HG03159 (cell line): ENCODE measurements at regions not wholly inside any gene's neighbourhood (a gene's known extent, or its start where the extent isn't known, plus 50 kb on each side); places are given as distances from the start of the nearest gene placed in this dataset.
"Not testable (repeated sequence)": the region's sequence is repeated elsewhere in the genome, so short reads cannot be mapped to it uniquely, and the experiment has no call there.

ENCODE experiments used
- ATAC-seq: cut with Tn5 transposase; IDR thresholded peaks from one replicate; pipeline ENCODE4 v1.9.1; 2021; ENCODE audit warnings: mild to moderate bottlenecking, moderate library complexity; ENCODE audit not compliant: unreplicated experiment

DNA sequence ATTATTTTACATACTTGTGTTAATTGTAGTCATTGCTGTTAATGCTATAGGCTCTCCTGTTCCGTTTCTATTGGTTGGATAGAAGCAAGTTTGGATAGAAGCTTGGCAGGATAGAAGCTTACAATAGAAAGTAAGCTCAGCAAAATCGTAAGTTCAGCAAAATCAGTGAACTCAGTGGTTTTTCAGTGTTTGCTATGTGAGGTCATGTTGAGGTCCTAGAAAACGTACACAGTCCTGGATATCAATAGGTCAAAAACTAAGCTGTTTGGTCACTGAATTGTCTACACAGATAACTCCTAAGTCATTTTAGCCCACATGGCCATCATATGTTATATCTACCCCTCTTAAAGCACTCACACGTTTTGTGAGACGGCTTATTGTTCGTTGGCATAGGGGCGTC is 299.4 kb downstream of the MAN2A1 start:
- ATAC-seq, result no peak

DNA sequence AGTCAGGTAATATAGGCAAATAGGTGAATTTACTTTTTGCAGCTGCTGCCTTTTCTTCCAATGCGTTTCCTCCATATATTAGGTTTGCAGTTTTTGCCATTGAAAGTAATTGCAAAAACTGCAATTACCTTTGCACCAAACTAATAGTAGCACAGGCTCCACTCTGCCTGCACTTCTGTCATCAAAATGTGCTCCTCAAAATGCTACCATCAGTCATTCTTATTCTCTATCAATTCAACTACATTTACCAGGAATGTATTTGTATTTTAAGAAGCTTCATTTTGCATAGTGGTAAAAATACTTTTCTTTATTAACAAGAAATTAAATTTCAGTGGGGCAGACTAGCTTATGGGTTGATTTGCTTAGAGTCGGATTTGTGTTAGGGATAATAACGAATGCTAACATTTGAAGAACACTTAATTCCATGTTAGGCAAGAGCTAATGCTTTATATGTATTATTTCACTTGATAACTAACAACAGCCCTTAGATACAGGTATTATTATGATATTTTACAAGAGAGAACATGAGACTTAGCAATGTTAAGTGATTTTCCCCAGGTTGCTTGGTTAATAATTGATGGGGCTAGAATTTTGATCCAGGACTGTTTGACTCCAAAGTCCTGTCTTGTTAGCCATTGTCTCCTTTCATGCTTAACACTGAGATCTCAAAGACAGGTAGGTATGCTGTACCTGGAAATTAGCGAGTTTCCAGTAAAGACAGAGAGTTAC is 300.4 kb downstream of the MAN2A1 start:
- no peak for ATAC-seq

DNA sequence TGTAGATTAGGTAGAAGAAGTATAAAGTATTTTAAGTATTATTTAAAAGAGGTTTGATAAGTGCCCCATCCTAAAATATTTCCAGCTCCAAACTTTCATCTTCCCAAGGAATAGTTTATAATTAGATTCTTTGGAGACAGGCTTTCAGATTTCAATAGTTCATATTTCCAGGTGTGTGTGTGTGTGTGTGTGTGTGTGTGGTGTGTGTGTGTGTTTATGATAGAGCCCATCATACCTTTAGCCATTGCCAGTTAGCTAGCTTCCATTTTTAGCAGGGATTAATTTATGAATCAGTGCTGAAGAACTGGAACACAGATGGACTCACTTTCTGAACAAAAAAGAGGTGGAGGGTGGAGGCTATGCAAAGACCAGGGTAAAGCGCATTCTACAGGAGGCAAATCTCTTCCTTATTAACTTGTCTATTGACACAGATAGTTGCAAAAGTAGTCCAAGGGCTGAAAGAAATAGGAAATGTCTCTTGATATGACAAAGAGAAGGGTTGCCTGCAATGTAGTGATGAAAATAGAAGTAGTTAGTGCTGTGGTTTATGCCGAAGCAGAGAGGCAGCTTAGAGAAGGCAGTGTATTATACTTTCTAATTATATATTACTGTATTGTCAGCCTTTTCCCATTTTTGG is 301.1 kb downstream of the MAN2A1 start:
- no peak for ATAC-seq

DNA sequence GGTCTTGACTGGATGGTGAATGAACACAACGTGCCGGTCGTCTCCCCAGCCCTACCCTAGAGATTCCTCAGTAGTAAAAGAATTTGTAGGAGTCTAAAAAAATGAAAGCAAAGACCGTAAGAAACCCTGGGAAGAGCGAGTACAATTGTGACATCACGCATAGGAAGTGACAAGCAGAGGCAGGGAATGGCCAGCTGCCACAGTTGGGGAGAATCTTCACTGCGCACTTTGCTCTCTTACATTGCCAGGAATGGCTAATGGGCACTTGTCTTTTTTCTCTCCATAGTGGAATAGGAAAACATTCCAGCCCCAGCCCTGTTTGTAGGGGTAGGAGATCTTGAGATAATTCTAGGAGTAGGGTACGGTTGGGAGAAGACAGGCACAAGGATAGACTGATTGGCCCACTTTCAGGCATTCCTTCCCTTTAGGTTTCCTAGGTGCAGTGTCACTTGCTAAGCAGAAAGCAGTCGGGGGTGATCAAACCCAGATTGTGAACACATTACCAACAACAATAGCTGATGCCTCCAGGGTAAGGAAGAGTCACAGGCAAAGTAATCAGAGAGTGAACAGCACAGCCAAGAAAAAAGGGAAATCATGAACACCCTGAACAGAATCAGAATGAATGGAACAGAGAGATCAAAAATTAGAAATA is 302.7 kb downstream of the MAN2A1 start:
- ATAC-seq, result no peak

DNA sequence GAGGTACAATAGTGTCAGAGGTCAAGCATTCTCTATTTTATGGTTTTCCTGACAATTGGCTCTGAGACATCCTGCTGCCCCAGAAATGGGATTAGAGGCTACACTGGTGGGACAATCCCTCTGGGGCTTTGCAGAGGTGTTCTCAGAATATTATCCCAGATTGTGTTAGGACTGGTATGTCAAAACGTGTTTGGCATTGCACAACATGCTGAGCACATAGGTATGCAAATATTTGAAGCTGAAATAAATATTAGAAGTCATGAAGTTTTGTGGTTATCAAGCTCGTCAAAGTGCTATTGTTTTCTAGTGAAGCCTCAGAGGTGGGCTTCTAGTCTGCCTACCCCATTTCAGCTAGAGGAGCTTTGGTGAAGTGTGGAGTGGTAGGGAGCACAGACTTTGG is 304.4 kb downstream of the MAN2A1 start:
- ATAC-seq, result no peak

DNA sequence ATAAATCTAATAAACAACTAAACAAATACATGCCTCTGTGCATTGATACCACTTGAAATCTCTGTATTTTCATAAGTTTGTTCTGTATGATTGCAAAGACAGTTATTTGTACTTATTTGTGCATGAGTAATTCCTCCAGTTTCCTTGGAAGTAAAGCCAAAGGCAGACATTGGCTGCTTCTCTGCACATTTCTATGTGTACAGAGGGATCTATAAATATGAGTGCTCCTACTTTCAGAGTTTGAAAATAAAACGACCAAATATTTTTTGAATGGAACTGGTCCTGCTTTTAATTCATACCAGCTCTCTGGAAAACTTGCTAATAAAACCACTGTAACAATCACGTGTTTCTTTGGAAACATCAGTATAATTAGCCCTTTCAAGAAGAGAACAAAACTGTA is 306.5 kb downstream of the MAN2A1 start:
- no peak for ATAC-seq

DNA sequence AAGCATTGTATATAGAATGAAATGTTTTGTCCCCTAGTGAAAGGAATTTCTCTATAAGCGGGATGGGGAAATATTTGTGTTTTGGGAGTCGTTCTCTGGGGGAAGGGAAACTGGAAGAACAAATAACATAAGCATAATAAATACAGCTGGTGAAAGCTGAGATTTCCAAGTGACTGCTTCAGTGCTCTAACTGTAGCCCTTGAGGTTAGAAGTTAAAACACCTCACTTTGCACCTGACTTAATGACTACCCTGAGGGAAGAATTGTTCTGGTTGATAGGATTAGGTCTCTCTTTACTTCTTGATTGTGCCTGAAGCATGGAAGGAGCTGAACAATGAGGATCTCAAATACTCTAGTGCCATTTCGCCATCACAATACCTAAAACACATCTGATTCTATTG is 307.4 kb downstream of the MAN2A1 start:
- ATAC-seq, result no peak

DNA sequence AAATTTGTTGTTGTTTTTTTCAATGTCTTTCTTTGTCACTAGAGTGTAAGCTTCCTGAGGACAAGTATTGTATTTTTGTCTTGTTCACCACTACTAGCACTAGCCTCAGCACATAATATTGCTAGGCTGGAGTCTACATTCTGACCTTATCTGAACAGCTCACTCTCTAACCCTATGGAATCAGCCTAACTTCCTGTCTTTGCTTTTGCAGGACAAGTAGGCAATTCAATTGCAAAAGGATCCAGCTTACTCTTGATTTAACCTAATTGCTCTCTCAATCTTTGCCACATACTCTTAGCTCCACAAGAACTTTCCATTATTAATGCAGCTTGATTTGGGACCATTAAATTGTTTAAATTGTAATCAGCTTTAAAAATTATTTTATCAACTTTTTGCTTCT is 308.5 kb downstream of the MAN2A1 start:
- ATAC-seq, result no peak

DNA sequence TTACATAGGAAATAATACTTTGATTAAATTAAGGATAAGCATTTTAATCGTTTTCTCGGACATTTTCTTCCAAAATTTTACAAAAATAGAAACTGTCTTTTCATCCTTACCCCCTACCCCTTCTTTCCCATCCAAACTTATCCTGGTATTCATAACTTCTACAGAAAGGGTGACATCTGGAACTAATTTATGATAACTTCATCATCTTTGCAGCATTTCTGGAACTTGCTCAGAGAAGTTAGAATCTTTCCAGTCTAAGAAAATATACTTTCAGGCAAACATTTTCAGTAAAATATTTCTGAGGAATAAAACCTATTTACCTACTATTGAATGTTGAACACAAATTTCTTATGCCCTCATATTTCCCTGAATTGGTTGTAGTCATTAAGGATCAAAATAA is 309.0 kb downstream of the MAN2A1 start:
- ATAC-seq, result no peak

DNA sequence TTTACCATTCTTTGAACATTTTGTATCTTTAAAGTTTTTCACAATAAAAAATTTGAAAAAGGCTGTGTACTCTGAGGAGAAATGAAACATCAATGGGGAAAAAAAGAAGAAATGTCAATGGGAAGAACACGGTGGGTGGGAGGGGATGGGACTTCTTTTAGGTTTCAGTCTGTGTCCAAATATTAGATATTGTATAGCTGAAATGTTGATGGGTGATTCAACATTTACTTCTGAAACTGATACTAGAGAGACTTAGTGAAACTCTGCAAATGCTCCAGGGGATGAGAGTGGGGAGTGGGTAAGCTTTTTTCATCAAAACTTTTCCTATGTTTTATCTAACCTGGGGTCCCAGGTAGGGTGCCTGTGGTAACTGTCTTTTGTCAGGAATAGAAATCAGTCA is 311.9 kb downstream of the MAN2A1 start:
- no peak for ATAC-seq

DNA sequence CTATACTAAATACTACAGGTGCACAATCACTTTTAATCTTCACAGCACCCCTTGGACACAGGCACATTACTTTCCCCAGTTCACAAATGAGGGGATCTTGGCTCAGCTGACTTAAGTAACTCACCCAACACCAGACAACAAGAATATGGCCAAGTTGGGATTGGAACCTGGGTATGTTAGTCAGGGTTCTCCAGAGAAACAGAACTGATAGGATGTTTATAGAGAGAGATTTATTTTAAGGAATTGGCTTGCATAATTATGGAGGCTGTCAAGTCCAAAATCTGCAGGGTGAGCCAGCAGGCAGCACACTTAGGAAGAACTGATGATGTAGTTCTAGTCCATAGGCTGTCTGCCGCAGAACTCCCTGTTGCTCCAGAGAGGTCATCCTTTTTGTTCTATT is 312.9 kb downstream of the MAN2A1 start:
- no peak for ATAC-seq

DNA sequence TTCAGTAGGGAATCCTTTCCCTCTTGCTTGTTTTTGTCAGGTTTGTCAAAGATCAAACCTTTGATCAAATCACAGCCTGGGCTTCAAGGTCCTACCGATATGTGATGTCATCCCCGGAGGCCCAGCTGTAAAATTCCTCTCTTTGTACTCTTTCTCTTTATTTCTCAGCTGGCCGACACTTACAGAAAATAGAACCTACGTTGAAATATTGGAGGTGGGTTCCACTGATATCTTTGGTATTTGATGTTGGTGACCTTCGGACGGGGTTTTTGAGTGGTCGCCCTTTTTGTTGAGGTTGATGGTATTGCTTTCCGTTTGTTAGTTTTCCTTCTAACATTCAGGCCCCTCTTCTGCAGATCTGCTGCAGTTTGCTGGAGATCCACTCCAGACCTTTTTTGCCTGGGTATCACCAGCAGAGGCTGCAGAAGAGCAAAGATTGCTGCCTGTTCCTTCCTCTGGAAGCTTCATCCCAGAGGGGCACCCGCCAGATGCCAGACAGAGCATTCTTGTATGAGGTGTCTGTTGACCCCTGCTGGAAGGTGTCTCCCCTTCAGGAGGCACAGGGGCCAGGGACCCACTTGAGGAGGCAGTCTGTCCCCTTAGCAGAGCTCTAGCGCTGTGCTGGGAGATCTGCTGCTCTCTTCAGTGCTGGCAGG is 316.3 kb downstream of the MAN2A1 start:
- not testable (repeated sequence) for ATAC-seq

DNA sequence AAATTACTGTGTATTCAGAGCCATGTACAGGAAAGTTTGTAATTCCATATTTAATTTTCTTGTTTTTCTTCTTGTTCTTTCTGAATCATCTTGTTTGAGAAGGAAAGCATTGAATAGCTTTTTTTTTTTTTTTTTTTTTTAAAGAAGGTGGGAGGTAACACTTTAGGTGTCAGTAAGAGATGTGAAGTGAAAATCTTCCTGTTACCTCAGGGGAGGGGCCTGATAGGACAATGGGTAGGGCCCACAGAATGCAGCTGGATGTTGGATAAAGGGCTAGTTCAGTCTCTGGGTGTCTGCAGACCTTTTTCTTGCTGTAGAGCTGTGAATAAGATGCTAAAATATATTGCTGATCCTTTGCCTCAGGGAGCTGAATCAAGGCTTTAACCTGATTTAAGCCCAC is 317.4 kb downstream of the MAN2A1 start:
- ATAC-seq, result no peak

DNA sequence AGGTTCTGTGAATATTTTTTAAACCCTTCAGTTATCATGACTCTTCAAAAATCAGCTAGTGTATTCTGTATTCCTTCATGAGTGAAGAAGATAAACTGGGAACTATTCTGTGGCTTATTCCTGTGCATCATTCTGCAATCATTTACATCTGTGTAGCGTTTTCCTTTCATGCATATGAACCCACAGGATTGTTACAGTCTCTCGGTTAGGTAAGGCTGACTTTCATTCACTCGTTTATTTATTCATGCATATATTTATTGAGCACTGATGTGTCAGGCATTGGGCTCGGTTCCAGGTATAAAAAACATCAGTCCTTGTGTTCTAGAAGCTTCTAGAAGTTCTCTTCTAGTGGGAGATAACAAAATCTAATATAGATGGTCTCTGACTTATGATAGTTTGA is 318.4 kb downstream of the MAN2A1 start:
- no peak for ATAC-seq

DNA sequence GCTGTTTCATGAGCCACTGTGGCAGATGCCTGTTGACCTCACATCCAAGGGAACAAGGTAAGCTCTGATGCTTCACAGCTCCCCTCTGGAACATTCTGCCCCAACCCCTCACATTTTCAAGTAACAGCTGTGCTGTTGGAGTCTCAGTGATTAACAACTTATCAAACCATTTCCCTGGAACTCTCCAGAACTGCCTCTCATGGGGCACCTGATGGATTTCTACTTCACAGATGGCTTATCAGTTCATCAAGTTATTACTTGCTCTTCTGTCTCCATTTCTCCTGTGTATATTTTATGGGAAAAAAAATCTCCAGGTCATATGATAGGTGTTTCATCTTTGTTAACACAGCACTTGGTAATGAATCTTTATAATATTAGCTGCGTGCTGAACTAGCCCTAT is 322.4 kb downstream of the MAN2A1 start:
- no peak for ATAC-seq

DNA sequence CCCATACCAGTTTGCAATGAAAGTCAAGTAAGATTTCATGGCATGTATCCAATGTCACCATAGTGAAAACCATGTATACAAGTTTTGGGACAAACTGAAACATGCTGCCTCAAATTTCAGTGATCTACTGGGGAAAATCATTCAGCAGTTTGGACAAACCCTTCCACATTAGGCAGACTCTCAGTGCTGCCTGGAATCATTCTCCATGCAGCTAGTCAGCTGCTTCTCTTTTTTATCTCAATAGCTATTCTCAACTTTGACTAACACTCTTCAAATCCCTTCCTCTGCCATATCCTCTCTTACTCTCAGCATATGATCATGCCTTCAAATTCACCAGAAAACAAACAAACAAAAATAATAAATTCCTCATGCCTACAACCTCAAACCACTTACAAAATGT is 323.3 kb downstream of the MAN2A1 start:
- no peak for ATAC-seq

DNA sequence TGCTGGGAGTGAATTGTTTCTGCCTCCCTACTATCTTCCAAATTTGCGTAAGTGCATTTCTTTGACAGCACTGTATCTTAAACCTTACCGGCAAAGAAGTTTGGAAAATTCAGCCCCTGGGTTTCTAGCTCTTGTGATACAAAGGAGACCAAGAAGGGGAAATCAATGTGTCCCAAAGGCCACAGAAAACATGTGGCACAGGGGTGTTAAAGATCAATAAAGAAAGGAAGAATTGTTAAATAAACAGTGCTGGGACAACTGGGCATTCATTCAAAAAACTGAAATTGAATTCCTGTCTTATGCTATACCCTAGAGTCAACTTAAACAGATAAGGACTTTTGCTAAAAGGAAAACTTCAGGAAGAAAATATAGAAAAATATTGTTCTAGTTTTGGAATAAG is 328.1 kb downstream of the MAN2A1 start:
- no peak for ATAC-seq

DNA sequence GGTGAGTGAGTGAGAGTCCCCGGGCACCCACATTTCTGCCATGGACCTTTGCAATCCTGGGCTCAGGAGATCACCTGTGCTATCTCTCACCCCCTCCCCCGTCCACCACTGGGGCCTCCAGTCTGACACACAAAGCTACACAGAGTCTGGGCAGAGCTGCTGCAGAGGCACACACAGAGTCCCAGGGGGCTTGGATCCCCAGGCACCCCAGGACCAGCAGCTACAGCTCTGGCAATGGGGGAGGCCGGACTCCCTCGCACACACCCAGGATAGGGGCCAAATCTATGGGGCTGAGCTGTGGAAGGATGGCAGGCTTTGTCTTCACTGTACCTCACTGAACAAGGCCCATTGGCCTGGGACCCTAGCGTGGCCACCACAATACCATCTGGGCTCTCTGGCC is 328.8 kb downstream of the MAN2A1 start:
- ATAC-seq, result no peak

DNA sequence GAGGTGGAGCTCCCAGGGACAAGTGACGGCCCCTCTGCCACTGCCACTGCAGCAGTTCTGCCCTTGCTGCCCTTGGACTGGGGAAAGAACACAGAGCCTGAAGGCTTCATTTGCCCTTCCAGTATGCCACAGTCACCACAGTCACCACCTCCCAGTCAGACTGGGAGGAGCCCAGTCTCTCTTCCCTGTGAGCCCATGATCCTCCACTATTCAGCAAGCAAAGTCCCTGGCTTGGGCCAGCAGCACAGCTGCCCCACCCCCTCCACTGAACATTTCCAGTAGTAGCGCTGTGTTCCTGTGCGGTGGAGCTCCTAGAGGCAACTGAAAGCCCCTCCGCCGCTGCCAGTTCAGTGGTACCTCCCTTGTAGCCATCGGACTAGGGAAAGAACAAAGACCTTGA is 329.4 kb downstream of the MAN2A1 start:
- ATAC-seq, result no peak

DNA sequence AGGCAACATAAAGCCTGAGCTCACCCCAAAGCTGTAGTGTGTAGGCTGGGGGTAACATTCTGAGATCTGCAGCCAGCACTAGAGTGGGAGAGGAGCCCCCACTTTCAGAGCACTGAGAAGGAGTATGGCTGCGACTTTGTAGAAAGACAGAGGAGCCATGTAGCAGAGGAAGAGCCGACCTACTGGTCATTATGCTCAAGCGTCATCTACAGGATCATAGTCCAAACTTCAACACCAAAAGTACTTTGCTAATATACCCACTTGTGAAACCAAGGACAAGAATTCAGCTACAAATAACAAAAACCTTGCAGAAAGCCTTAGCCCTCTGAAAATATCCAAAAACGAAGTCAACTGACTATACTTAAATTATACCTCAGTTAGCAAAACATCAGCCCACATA is 330.1 kb downstream of the MAN2A1 start:
- ATAC-seq, result no peak

DNA sequence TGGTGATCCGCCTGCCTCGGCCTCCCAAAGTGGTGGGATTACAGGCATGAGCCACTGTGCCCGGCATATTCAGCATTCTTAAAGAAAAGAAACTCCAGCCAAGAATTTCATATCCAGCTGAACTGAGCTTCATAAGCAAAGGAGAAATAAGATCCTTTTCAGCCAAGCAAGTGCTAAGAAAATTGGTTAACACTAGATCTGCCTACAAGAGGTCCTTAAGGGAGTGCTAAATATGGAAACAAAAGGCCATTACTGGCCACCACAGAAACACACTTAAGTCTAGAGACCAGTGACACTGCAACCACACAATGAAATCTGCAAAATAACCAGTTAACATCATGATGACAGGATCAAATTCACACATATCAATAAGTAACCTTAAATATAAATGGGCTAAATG is 331.5 kb downstream of the MAN2A1 start:
- no peak for ATAC-seq

DNA sequence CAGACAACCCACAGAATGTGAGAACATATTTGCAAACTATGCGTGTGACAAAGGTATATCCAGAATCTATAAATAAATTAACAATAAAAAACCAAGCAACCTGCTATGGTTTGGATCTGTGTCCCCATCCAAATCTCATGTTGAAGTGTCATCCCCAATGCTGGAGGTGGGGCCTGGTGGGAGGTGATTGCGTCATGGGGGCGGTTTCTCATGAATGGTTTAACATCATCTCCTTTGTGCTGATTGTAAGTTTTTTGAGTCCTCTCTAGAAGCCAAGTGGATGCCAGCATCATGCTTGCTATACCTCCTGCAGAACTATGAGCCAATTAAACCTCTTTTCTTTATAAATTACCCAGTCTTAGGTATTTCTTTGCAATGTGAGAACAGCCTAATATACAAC is 335.4 kb downstream of the MAN2A1 start:
- ATAC-seq, result no peak
